22Rv1 (cell line): ENCODE measurements at regions not wholly inside any gene's neighbourhood (a gene's known extent, or its start where the extent isn't known, plus 50 kb on each side); places are given as distances from the start of the nearest gene placed in this dataset.

Source experiments
- H3K27ac ChIP-seq: fragments of 450-650 bp; 2 replicates; pipeline ENCODE4 v1.5.1; 2017
- CTCF ChIP-seq: fragments of 450-650 bp; IDR thresholded peaks from 2 replicates; pipeline ENCODE4 v1.5.1; 2017; ENCODE audit warnings: mild to moderate bottlenecking
- ZFX ChIP-seq: fragments of 450-650 bp; IDR thresholded peaks from 2 replicates; pipeline ENCODE4 v1.6.1; 2017; ENCODE audit warnings: antibody characterized with exemption, borderline replicate concordance

DNA sequence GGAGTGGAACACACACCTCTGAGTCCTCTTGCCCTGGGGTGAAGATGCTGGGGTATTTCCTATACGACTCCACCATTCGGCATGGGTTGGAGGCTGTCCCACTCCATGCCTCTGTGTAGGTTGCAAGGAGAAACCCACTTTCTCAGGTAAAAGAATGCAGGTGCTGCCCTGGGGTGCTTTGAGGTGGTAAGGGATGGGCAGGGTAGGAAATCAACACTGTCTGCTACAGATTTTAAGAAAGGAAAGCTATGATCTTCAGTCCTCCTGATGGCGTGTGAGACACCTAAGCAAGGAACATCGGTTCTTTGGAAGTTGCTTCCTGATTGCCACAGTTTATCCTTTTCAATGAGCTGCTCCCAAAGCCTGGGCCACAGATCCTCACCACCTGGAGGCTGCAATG, 209.2 kb downstream of the NCK2 start:
- TF ChIP-seq ZFX (no peak), CTCF (no peak)
- no peak overlapping the region for H3K27ac ChIP-seq

DNA sequence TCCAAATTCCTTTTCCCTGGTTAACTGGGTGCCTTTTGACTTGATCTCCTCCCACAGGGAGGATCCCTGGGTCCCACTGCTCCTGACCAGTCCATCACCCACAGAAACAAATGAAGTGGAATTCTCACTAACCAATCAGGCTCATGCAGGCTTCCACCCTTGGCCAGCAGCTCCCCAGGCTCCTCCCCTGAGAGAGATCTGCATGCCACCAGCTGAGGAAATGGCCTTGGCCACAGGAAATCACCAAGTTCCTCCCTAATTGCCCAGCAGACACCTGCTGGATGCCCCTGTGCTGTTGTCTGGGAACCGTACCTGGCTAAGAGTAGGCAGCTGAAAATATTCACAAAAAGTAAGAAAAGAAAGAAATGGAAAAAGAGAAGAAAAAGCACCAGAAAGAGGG, 207.4 kb downstream of the NCK2 start:
- no peak overlapping the region for H3K27ac ChIP-seq
- TF ChIP-seq ZFX (no peak), CTCF (no peak)

DNA sequence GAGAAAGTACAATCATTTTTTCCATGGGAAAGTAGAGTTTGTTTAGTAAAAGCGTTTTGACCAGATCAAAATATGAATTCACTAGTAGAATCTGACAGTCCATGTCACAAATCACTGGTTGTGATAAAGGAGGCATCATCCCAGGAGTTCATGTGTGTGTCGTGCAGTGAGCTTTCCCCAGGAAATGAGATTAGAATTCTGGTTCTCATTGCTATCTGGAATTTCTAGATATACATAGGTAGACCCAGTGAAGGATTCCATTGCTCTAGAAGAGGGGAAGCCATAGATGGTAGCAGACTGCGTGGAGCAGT, 206.6 kb downstream of the NCK2 start:
- H3K27ac ChIP-seq = no peak overlapping the region
- TF ChIP-seq ZFX = no peak
- no peak for TF ChIP-seq CTCF

- no peak overlapping the region for H3K27ac ChIP-seq
These were observed 206.0 kb downstream of the NCK2 start for GRCh38 chr2:105950521-105951383.

GRCh38 chr2:105943977-105944376, 199.3 kb downstream of the NCK2 start:
- no peak for TF ChIP-seq CTCF
- TF ChIP-seq ZFX = no peak
- no peak overlapping the region for H3K27ac ChIP-seq

More at GRCh38 chr2:105950521-105951383, 206.0 kb downstream of the NCK2 start:
- TF ChIP-seq CTCF (no peak), ZFX (no peak)
